ENCODE measurements at regions not wholly inside any gene's neighbourhood (a gene's known extent, or its start where the extent isn't known, plus 50 kb on each side); places are given as distances from the start of the nearest gene placed in this dataset.
"Not testable (repeated sequence)": the region's sequence is repeated elsewhere in the genome, so short reads cannot be mapped to it uniquely, and the experiment has no call there.

- no peak for DNase-seq (ENCODE audit: low read depth)
Measured at GRCh38 chr15:38961931-38962330, 397.3 kb upstream of the RASGRP1 start.

GRCh38 chr15:38972831-38973230 is 408.2 kb upstream of the RASGRP1 start:
- no peak for DNase-seq (ENCODE audit: low read depth)

GRCh38 chr15:38975282-38975990 is 410.8 kb upstream of the RASGRP1 start:
- no peak for DNase-seq (ENCODE audit: low read depth)

- no peak for DNase-seq (ENCODE audit: low read depth)
Measured at GRCh38 chr15:38991126-38991525, 426.5 kb upstream of the RASGRP1 start.

- no peak for DNase-seq (ENCODE audit: low read depth)
Measured at GRCh38 chr15:38991701-38992100, 427.1 kb upstream of the RASGRP1 start.

- no peak for DNase-seq (ENCODE audit: low read depth)
Measured at GRCh38 chr15:38992506-38992905, 427.9 kb upstream of the RASGRP1 start.

GRCh38 chr15:38992930-38993329 is 428.3 kb upstream of the RASGRP1 start:
- DNase-seq (ENCODE audit: low read depth), result no peak

GRCh38 chr15:38994310-38994709 is 429.7 kb upstream of the RASGRP1 start:
- no peak for DNase-seq (ENCODE audit: low read depth)

- DNase-seq (ENCODE audit: low read depth), result no peak
Measured at GRCh38 chr15:38996111-38996631, 431.6 kb upstream of the RASGRP1 start.

- no peak for DNase-seq (ENCODE audit: low read depth)
Measured at GRCh38 chr15:38997841-38998240, 433.2 kb upstream of the RASGRP1 start.

- DNase-seq (ENCODE audit: low read depth), result no peak
Measured at GRCh38 chr15:39000008-39000734, 435.6 kb upstream of the RASGRP1 start.

GRCh38 chr15:39009740-39010139 is 445.1 kb upstream of the RASGRP1 start:
- no peak for DNase-seq (ENCODE audit: low read depth)

- DNase-seq (ENCODE audit: low read depth), result not testable (repeated sequence)
Measured at GRCh38 chr15:39011066-39011465, 446.5 kb upstream of the RASGRP1 start.

GRCh38 chr15:39013262-39013661 is 448.6 kb upstream of the RASGRP1 start:
- DNase-seq (ENCODE audit: low read depth), result no peak

GRCh38 chr15:39014682-39015081 is 450.1 kb upstream of the RASGRP1 start:
- no peak for DNase-seq (ENCODE audit: low read depth)

GRCh38 chr15:39016706-39017105 is 452.1 kb upstream of the RASGRP1 start:
- DNase-seq (ENCODE audit: low read depth), result no peak

- DNase-seq (ENCODE audit: low read depth), result no peak
Measured at GRCh38 chr15:39018966-39019365, 454.4 kb upstream of the RASGRP1 start.

- no peak for DNase-seq (ENCODE audit: low read depth)
Measured at GRCh38 chr15:39021341-39021740, 456.7 kb upstream of the RASGRP1 start.

- DNase-seq (ENCODE audit: low read depth), result no peak
Measured at GRCh38 chr15:39022532-39023305, 458.1 kb upstream of the RASGRP1 start.

- DNase-seq (ENCODE audit: low read depth), result no peak
Measured at GRCh38 chr15:39025321-39025720, 460.7 kb upstream of the RASGRP1 start.

- no peak for DNase-seq (ENCODE audit: low read depth)
Measured at GRCh38 chr15:39025881-39026280, 461.3 kb upstream of the RASGRP1 start.

- DNase-seq (ENCODE audit: low read depth), result no peak
Measured at GRCh38 chr15:39028069-39028468, 463.5 kb upstream of the RASGRP1 start.

GRCh38 chr15:39029741-39030140 is 465.1 kb upstream of the RASGRP1 start:
- no peak for DNase-seq (ENCODE audit: low read depth)
